Natural killer cell treated with Interleukin-12 subunit alpha and Interleukin-12 subunit beta and Interleukin-15 and Interleukin-18, amount 100 ng/mL, for 72 hours (primary cell): ENCODE measurements at regions not wholly inside any gene's neighbourhood (a gene's known extent, or its start where the extent isn't known, plus 50 kb on each side); places are given as distances from the start of the nearest gene placed in this dataset.
A peak's percentile ranks its signal among the peaks of the same experiment; 100 is the strongest.
"Not testable (repeated sequence)": the region's sequence is repeated elsewhere in the genome, so short reads cannot be mapped to it uniquely, and the experiment has no call there.

ENCODE experiments used
- ATAC-seq, 2 donors: fragments of 150-1000 bp; cut with Tn5 transposase in 1 of 2; sonication (Bioruptor Pico), chemical (Tn5 transposase) in 1 of 2; 2 replicates each; pipeline ENCODE4 v1.10.0; 2021
- DNase-seq: peaks from one replicate; pipeline ENCODE4 v3.0.0; 2022; ENCODE audit warnings: low spot score
- H3K27ac Mint-ChIP-seq, 2 donors: 1 replicate in 1 of 2; 2 replicates in 1 of 2; pipeline ENCODE4 v1.8.0; 2022; ENCODE audit warnings: mixed read lengths in 2 of 2, mild to moderate bottlenecking in 1 of 2, moderate library complexity in 1 of 2
- H3K27me3 Mint-ChIP-seq, 2 donors: 1 replicate in 1 of 2; 2 replicates in 1 of 2; pipeline ENCODE4 v1.8.0; 2022; ENCODE audit warnings: mixed read lengths in 2 of 2
- H3K36me3 Mint-ChIP-seq: one replicate; pipeline ENCODE4 v1.8.0; 2022; ENCODE audit warnings: mixed read lengths
- H3K4me1 Mint-ChIP-seq, 2 donors: 1 replicate in 1 of 2; 2 replicates in 1 of 2; pipeline ENCODE4 v1.8.0; 2022; ENCODE audit warnings: low read depth in 2 of 2, mixed read lengths in 2 of 2, mild to moderate bottlenecking in 1 of 2
- H3K4me3 Mint-ChIP-seq: one replicate; pipeline ENCODE4 v1.8.0; 2022; ENCODE audit warnings: mixed read lengths
- H3K9me3 Mint-ChIP-seq: 2 replicates; pipeline ENCODE4 v1.8.0; 2022; ENCODE audit warnings: mixed read lengths

GRCh38 chrX:101823236-101823635, 108.6 kb downstream of the ZMAT1 start:
- H3K4me1 Mint-ChIP-seq, result no peaks in the 10 kb centered on the region
- DNase-seq (no peak), ATAC-seq (no peak)
- no peaks in the 10 kb centered on the region for H3K36me3 Mint-ChIP-seq
- peaks cover 18 to 38% of the 10 kb centered on the region in 2 donors for H3K27me3 Mint-ChIP-seq
- H3K27ac Mint-ChIP-seq, result no peak overlapping the region
- H3K4me3 Mint-ChIP-seq, result no peak overlapping the region
- H3K9me3 Mint-ChIP-seq, result no peaks in the 10 kb centered on the region

DNA sequence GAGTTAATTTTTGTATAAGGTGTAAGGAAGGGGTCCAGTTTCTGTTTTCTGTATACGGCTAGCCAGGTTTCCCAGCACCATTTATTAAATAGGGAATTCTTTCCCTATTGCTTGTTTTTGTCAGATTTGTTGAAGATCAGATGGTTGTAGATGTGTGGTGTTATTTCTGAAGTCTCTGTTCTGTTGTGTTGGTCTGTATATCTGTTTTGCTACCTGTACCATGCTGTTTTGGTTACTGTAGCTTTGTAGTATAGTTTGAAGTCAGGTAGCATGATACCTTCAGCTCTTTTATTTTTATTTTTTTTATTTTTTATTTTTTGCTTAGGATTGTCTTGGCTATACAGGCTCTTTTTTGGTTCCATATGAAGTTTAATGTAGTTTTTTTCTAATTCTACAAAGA, 114.1 kb downstream of the ZMAT1 start:
- not testable (repeated sequence) for DNase-seq, H3K4me3 Mint-ChIP-seq, H3K36me3 Mint-ChIP-seq, H3K4me1 Mint-ChIP-seq, ATAC-seq, H3K27ac Mint-ChIP-seq, H3K9me3 Mint-ChIP-seq
- H3K27me3 Mint-ChIP-seq, result peaks cover 7 to 23% of the 10 kb centered on the region in 2 donors

GRCh38 chrX:101813200-101813599, 118.6 kb downstream of the ZMAT1 start:
- Mint-ChIP-seq H3K27ac (no peak overlapping the region), H3K9me3 (no peaks in the 10 kb centered on the region), H3K27me3 (peaks cover 13 to 24% of the 10 kb centered on the region in 2 donors), H3K36me3 (no peaks in the 10 kb centered on the region), H3K4me1 (no peaks in the 10 kb centered on the region), H3K4me3 (no peak overlapping the region)
- ATAC-seq (peak in 1 of 2 donors; percentile 24), DNase-seq (no peak)

GRCh38 chrX:101803451-101803850, 128.4 kb downstream of the ZMAT1 start:
- DNase-seq (no peak), ATAC-seq (no peak)
- peaks cover 0 to 4% of the 10 kb centered on the region in 2 donors for H3K4me1 Mint-ChIP-seq
- H3K9me3 Mint-ChIP-seq, result no peaks in the 10 kb centered on the region
- H3K36me3 Mint-ChIP-seq, result no peaks in the 10 kb centered on the region
- H3K27me3 Mint-ChIP-seq, result peaks cover 4% of the 10 kb centered on the region in 2 donors
- H3K27ac Mint-ChIP-seq, result no peak overlapping the region
- H3K4me3 Mint-ChIP-seq, result no peak overlapping the region

- Mint-ChIP-seq H3K4me3 (peak overlapping the region; percentile 34), H3K27ac (peak overlapping the region in 1 of 2 donors; percentile 35)
- peak; percentile 81 for DNase-seq
Observed at GRCh38 chrX:101799387-101799786, 132.4 kb downstream of the ZMAT1 start.

DNA sequence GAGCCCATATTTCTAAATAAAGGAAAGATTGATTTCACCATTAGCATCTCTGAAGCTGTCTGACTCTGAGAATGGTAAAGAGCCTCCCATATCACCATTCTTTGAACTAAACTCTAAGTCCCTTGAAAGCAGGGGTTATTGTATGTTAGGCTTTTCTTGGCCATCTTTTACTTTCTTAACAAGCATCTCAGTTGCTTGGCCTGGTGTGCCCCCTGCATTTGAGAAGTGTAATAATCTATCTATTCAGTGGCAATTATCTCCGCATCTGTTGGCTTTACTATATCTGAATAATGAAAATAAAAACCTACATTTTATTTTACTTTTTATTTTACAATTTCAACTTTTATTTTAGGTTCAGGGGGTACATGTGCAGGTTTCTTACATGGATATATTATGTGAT, 128.3 kb upstream of the ARMCX2 start:
- ATAC-seq (no peak), DNase-seq (no peak)
- no peaks in the 10 kb centered on the region for H3K36me3 Mint-ChIP-seq
- H3K9me3 Mint-ChIP-seq, result no peaks in the 10 kb centered on the region
- H3K27me3 Mint-ChIP-seq, result peaks cover 9 to 16% of the 10 kb centered on the region in 2 donors
- no peaks in the 10 kb centered on the region for H3K4me1 Mint-ChIP-seq
- no peak overlapping the region for H3K4me3 Mint-ChIP-seq
- H3K27ac Mint-ChIP-seq, result no peak overlapping the region

More at GRCh38 chrX:101799387-101799786, 132.4 kb downstream of the ZMAT1 start:
- ATAC-seq, result peak; percentile 99 to 100
- Mint-ChIP-seq H3K9me3 (no peaks in the 10 kb centered on the region), H3K36me3 (no peaks in the 10 kb centered on the region), H3K27me3 (peaks cover 0 to 5% of the 10 kb centered on the region in 2 donors), H3K4me1 (peaks cover 0 to 4% of the 10 kb centered on the region in 2 donors)

DNA sequence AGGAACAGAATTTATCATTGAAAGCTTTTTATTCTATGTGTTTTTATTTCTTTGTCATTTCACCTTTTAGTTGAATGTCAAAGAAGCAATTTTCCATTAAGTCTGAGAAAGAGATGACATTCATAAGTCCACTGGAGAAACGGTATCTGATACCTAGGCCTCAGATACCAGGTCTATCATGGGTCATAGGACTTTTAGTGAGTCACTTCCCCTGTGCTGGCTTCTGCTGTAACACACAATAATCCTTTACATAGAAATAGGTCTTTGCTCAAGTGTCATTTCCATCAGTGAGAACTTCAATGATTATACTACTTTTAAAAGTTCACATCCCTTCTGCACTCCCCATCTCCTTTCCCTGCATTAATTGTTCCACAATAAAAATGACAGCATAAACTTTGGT, 125.5 kb upstream of the ARMCX2 start:
- Mint-ChIP-seq H3K27me3 (peaks cover 0 to 13% of the 10 kb centered on the region in 2 donors), H3K9me3 (no peaks in the 10 kb centered on the region), H3K4me3 (no peak overlapping the region), H3K36me3 (no peaks in the 10 kb centered on the region), H3K4me1 (no peaks in the 10 kb centered on the region), H3K27ac (no peak overlapping the region)
- ATAC-seq (no peak), DNase-seq (no peak)

DNA sequence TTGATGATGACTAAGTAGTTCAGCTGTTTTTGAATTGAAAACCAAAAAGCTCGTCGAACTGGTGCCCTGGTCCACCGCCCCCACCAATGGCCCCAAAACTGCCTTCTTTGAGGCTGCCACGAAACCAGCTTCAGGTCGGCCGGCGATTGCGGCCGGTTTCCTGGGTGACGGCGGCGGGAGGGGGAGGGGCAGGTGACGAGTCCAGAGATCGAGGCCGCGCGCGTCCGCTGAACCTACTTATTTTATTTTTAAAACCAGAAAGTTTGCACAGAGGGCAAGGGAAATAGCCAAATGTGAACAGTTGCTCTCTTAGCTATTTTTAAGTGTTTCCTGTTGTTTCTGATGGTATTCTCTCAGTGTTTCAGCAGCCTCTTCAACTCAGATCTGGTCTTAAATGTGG, 120.8 kb upstream of the ARMCX2 start:
- not testable (repeated sequence) for H3K9me3 Mint-ChIP-seq, DNase-seq, H3K27ac Mint-ChIP-seq, H3K36me3 Mint-ChIP-seq, H3K4me1 Mint-ChIP-seq, ATAC-seq, H3K4me3 Mint-ChIP-seq
- peaks cover 11 to 19% of the 10 kb centered on the region in 2 donors for H3K27me3 Mint-ChIP-seq

GRCh38 chrX:101774340-101774739, 114.7 kb upstream of the ARMCX2 start:
- Mint-ChIP-seq H3K4me1 (no peaks in the 10 kb centered on the region), H3K27me3 (peaks cover 17% of the 10 kb centered on the region in 2 donors), H3K9me3 (no peaks in the 10 kb centered on the region), H3K36me3 (no peaks in the 10 kb centered on the region), H3K4me3 (no peak overlapping the region), H3K27ac (no peak overlapping the region)
- ATAC-seq (no peak), DNase-seq (no peak)

DNA sequence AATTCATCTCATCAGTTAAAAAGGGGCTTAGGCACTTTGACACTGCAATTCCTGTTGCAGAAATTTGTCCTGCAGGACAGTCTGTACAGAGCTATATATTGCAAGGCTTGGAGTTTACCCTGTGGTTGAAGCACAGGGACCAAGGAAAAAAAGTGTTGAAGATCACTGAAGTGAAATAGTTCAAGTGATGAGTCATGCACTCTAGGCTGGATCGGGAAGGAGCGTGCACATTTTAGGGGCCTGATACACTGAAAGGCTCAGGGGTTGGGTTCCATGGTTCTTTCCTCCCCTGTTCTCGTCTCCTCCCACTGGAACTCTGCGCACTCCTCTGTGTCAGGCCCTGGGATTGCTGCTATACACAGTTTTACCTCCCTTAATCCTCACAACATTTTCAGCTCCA, 104.9 kb upstream of the ARMCX2 start:
- Mint-ChIP-seq H3K27ac (no peak overlapping the region), H3K4me1 (no peaks in the 10 kb centered on the region), H3K4me3 (no peak overlapping the region), H3K36me3 (no peaks in the 10 kb centered on the region), H3K9me3 (no peaks in the 10 kb centered on the region), H3K27me3 (peaks cover 6 to 11% of the 10 kb centered on the region in 2 donors)
- ATAC-seq (no peak), DNase-seq (peak; percentile 32)

GRCh38 chrX:101759000-101759399, 99.3 kb upstream of the ARMCX2 start:
- Mint-ChIP-seq H3K9me3 (no peaks in the 10 kb centered on the region), H3K4me1 (no peaks in the 10 kb centered on the region), H3K27ac (no peak overlapping the region), H3K36me3 (no peaks in the 10 kb centered on the region), H3K4me3 (no peak overlapping the region), H3K27me3 (peaks cover 13% of the 10 kb centered on the region in 2 donors)
- DNase-seq, result no peak
- ATAC-seq, result no peak

DNA sequence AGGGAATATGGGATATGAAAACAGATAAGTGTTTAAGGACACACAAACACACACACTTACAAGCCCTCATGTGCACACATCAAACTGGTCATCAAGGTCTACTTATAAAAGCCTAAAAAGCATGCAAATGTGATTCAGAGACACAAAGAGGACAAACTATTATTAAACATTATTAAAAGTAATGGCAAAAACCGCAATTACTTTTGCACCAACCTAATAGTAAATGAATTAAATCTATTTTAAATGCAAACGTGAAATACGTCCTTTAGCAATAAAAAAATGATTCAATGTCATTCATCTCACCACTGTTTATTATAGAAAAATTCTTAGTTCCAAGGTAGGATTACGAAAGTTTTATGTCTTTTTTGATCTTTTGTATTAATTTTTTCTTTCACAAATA, 91.1 kb upstream of the ARMCX2 start:
- H3K4me3 Mint-ChIP-seq, result no peak overlapping the region
- H3K4me1 Mint-ChIP-seq, result no peaks in the 10 kb centered on the region
- peaks cover 19 to 20% of the 10 kb centered on the region in 2 donors for H3K27me3 Mint-ChIP-seq
- DNase-seq (no peak), ATAC-seq (no peak)
- H3K36me3 Mint-ChIP-seq, result no peaks in the 10 kb centered on the region
- no peak overlapping the region for H3K27ac Mint-ChIP-seq
- no peaks in the 10 kb centered on the region for H3K9me3 Mint-ChIP-seq

- no peaks in the 10 kb centered on the region for H3K36me3 Mint-ChIP-seq
- no peak overlapping the region for H3K27ac Mint-ChIP-seq
- DNase-seq (no peak), ATAC-seq (no peak)
- no peak overlapping the region for H3K4me3 Mint-ChIP-seq
- no peaks in the 10 kb centered on the region for H3K4me1 Mint-ChIP-seq
- H3K27me3 Mint-ChIP-seq, result peaks cover 20 to 24% of the 10 kb centered on the region in 2 donors
- H3K9me3 Mint-ChIP-seq, result no peaks in the 10 kb centered on the region
Observed at GRCh38 chrX:101749436-101749835, 89.8 kb upstream of the ARMCX2 start.

- ATAC-seq (no peak), DNase-seq (no peak)
- Mint-ChIP-seq H3K36me3 (no peaks in the 10 kb centered on the region), H3K4me3 (no peak overlapping the region), H3K27me3 (peaks cover 8 to 10% of the 10 kb centered on the region in 2 donors), H3K4me1 (no peaks in the 10 kb centered on the region), H3K9me3 (no peaks in the 10 kb centered on the region), H3K27ac (no peak overlapping the region)
Observed at GRCh38 chrX:101745046-101745445, 85.4 kb upstream of the ARMCX2 start.

- ATAC-seq, result no peak
- Mint-ChIP-seq H3K36me3 (no peaks in the 10 kb centered on the region), H3K9me3 (no peaks in the 10 kb centered on the region), H3K4me3 (no peak overlapping the region), H3K27me3 (peaks cover 8 to 10% of the 10 kb centered on the region in 2 donors), H3K27ac (no peak overlapping the region), H3K4me1 (no peaks in the 10 kb centered on the region)
- no peak for DNase-seq
Observed at GRCh38 chrX:101744085-101744484, 84.4 kb upstream of the ARMCX2 start.
